NB4 (cell line): ENCODE measurements at regions not wholly inside any gene's neighbourhood (a gene's known extent, or its start where the extent isn't known, plus 50 kb on each side); places are given as distances from the start of the nearest gene placed in this dataset.

Experiments
- CTCF ChIP-seq: IDR thresholded peaks from one replicate; pipeline ENCODE4 v1.5.1; 2012; ENCODE audit warnings: low read depth, low read length
- MAX ChIP-seq: IDR thresholded peaks from 2 replicates; pipeline ENCODE4 v1.6.1; 2011; ENCODE audit warnings: low read depth, low read length
- MYC ChIP-seq: IDR thresholded peaks from 2 replicates; pipeline ENCODE4 v1.6.1; 2011; ENCODE audit warnings: low read depth, low read length
- POLR2A ChIP-seq: IDR thresholded peaks from 2 replicates; pipeline ENCODE4 v1.6.1; 2011; ENCODE audit warnings: mild to moderate bottlenecking; ENCODE audit not compliant: insufficient read length; ENCODE audit errors: extremely low read depth

- TF ChIP-seq POLR2A (no peak), CTCF (no peak), MYC (no peak), MAX (peak; percentile 90)
Measured at GRCh38 chrX:40465735-40466551, 114.8 kb upstream of the ATP6AP2 start.
